HK-2 (cell line): ENCODE measurements at regions not wholly inside any gene's neighbourhood (a gene's known extent, or its start where the extent isn't known, plus 50 kb on each side); places are given as distances from the start of the nearest gene placed in this dataset.

Source experiments
- DNase-seq: peaks from one replicate; pipeline ENCODE4 v3.0.0-alpha.2; 2018; ENCODE audit not compliant: unreplicated experiment

DNA sequence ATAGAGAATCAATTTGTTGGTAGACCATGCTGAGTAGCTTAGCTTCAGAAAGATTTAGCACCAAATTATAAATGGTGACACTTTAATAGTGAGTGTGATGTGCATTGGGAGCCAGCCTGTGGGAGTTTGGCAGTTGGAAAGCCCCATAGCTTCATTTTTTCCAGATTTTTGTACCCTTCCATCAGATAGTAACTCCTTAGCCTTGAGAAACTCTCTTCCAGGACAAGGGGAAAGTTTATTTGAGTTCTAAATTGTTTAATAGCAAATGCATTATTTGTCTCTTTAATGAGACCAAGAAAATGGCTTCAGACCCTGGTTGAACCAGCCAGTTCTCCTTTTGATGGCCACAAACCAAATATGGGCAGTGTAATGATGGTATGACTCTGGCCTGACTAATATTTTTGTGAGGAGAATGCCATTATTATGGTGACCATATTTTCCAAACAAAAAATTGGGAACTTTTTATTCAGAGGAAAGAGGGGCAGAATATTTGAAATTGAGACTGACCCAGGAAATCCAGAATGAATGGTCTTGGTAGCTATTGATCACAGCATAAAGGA, 49.8 kb downstream of the PLCE1 start:
- no peak for DNase-seq

DNA sequence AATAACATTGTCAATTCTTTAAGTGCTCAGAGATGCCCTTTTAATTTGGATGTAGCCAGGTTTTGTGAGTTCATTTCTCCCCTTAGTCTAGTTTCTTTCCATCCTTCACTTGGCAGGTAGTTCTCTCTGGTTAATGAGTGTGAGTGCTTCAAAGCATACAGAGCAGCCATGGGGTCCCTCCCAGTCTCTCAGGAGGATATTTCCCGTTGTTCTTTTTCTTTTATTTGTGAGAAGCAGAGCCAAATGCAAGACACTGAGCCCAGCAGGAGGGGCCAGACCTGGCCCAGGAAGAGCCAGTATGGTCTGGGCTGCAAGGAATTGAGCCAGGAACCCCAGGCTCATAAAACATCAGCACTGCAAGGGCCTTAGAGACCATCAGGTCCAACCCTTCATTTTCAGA, 52.4 kb downstream of the PLCE1 start:
- no peak for DNase-seq

DNA sequence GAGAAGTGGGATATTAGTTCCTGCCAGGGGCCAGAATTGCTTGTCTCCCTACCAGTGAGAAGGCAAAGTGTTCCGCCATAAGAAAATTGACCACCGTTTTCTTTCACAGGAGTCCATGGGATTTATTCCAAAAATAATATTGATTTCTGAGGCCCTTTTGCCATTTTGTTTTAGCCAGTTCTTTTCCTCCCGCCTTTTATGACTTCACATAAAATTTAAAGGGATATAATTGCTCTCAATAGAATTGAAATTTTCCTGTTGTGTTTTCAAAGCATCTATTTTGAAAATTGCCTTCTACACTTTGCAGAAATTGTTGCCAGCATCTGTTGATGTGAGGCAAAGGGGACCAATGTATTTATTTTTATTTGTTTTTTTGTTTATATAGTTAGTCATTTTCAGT, 53.6 kb downstream of the PLCE1 start:
- DNase-seq = no peak

GRCh38 chr10:94049911-94050310, 56.2 kb downstream of the PLCE1 start:
- no peak for DNase-seq

GRCh38 chr10:94052281-94052680, 58.5 kb downstream of the PLCE1 start:
- no peak for DNase-seq

DNA sequence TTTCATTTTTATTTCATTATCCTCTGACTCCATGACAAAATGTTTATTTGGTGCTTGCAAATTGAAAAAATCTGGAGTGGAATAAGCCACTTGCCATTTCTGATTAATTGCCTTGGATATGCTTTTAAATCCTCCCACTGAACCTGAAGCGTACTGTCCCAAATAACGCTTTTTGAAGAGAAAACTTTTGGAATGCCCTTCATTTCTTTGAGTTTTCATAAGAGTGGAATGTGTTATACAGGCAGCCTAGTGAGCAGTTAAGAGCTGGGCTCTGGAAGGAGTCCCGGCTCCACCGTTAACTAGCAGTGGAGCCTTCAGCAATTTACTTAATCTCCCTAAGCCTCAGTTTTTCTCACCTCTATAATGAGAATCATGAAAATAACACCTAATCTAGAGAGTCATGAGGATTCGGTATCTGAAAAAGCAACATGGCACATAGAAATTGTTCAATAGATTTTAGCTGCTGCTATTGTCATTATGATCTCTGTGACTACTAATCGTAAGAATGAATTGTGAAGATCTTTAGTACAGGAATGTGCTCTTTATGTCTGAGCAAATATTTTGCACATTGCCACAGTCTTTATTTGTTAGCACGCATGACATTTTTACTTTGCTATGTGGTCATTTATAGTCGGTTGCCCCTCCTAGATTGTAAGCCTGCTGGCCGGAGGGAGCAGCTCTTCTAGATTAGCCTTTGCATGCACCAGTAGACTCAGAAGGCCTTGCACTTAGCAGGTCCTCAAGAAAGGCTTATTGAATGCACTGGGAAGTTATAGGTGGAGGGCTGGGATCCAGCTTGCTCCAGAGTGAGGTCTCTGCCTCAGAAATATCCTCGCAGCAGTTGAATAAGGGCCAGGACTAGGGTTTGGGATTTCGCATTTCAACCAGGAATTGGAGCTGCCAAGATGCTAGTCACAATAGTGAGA, 59.4 kb downstream of the PLCE1 start:
- no peak for DNase-seq

DNA sequence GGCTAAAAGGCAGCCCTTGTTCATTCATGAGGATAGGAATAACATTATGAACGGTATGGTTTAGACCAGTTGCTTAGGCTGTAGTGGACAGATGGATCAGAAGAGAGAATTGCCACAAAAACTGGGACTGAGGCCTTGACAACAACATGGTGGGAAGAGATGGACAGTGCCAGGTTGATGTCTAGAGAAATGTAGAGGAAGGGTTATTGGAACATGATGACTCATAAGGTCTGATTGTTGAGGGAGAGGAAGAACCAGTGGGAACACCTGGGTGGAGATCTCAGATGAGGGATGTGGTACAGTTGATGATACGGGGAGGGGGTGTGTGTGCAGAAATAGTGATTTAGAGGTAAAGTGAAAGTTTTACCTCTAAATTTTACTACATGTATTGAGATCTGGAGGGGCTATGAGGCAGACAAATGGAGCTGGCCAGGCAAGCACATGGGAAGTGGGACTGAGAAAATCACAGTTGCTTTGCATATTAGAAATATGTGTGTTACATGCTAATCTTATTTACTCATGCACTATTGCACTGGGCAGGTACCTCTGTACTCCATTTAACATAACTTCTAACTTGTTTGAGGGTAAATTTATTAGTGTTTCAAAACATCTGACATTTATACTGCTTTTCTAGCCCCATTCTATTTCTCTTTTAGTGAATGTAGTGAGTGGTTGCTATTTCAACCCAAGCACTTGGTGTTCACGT, 65.6 kb downstream of the PLCE1 start:
- DNase-seq = no peak

- DNase-seq = no peak
These were observed 67.3 kb downstream of the PLCE1 start for GRCh38 chr10:94061026-94061425.

- no peak for DNase-seq
These were observed 68.9 kb downstream of the PLCE1 start for GRCh38 chr10:94062611-94063010.

- no peak for DNase-seq
These were observed 71.6 kb downstream of the PLCE1 start for GRCh38 chr10:94065362-94065761.

DNA sequence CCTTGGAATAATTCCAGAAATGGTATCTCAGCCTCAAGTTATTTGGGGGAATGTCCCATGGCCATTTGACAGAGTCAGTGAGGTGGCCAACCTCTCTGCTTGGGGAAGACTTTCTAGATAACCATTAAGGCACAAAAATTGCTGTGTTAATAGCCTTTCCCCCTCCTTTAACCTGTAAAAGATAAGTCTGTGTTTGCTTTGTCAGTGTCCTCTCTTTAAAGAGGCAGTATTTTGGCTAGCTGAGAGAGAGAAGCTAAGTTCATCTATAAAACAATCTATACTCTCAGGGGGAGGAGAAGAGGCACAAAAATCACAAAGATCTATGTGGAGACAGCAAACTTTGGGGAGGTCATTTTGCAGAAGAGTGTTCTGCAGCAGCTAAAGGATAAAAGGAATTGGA, 72.1 kb downstream of the PLCE1 start:
- DNase-seq = no peak

- peak; percentile 26 for DNase-seq
These were observed 72.7 kb downstream of the PLCE1 start for GRCh38 chr10:94066411-94066810.

GRCh38 chr10:94069884-94070283, 76.2 kb downstream of the PLCE1 start:
- no peak for DNase-seq

DNA sequence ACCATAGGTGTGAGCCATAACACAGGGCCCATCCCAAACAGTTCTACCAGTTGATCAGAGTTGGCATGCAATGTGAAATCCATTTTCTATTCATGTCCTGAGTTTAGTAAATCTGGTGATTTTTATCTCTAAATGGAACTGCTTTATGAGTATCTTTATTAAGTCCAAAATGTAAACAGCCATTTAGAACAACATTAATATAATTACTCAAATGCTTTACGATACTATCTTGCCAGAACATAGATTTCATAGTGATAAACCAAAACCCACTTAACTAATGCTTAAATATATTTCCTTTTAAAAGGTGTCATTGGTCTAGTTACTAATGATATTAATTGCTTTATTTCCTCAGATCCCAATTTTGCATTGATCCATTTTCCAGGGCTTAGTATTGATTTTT, 80.7 kb downstream of the PLCE1 start:
- DNase-seq = no peak

- no peak for DNase-seq
These were observed 81.8 kb downstream of the PLCE1 start for GRCh38 chr10:94075506-94075905.

- no peak for DNase-seq
These were observed 82.7 kb downstream of the PLCE1 start for GRCh38 chr10:94076325-94076841.

DNA sequence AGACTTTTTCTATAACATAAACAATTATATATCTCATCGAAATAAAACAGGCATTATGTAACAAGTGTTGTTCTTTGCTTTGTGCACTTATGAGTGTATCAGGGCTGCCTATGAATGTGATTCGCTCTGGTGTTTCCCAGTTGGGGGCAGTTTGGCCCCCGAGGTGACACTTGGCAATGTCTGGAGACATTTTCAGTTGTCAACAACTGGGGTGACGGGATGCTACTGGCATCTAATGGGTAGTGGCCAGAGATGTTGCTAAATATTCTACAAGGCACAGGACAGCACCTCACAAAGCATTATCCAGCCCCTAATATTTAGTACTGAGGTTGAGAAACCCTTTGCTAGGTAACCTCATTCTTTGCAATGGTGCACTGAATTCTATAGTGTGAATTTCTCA, 83.3 kb downstream of the PLCE1 start:
- DNase-seq = no peak

GRCh38 chr10:94080108-94080507, 86.4 kb downstream of the PLCE1 start:
- DNase-seq = no peak

GRCh38 chr10:94083662-94084265, 90.0 kb downstream of the PLCE1 start:
- DNase-seq = no peak

GRCh38 chr10:94084344-94084743, 90.6 kb downstream of the PLCE1 start:
- no peak for DNase-seq

GRCh38 chr10:94085288-94085687, 91.6 kb downstream of the PLCE1 start:
- DNase-seq = no peak

DNA sequence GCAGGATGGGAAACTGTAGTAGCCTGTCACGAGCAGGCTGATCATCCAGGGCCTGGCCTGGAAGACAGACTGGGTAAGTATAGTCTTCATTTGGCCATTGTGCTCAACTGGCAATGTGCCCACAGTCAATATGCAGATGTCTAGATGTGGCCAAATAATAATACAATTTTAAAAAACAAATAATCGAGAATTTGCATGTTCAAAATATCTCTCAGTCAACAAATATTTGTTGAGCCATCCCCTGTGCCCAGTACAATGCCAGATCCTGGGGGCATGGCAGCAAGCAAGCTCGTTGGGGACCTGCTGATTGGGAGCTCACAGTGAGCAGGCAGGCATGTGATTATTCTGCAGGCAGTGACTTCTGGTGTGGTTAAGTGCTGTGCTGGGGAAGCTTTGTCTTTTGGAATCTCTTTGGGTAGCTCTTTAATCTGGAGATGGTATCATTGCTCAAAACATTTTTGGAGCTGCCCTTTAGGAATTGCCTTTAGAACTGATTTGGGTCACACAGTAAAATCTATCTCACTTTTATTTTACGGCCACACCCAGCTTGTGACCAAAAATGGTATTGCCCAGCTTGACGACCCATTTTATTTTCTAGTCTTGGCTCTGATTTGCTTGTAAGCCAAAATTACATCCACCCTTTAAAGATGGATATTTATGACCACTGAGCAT, 92.2 kb downstream of the PLCE1 start:
- no peak for DNase-seq
